Peyer's patch (tissue), 4 donors: ENCODE measurements at regions not wholly inside any gene's neighbourhood (a gene's known extent, or its start where the extent isn't known, plus 50 kb on each side); places are given as distances from the start of the nearest gene placed in this dataset.

Experiments
- DNase-seq, 3 donors: peaks; one replicate each; pipeline ENCODE4 v3.0.0-alpha.2; 2017 to 2019
- H3K27ac ChIP-seq, 4 donors: fragments of 200-600 bp; sonication (generic); one replicate each; pipeline ENCODE4 v1.5.1; 2016 to 2019
- H3K27me3 ChIP-seq, 2 donors: fragments of 200-600 bp; sonication (generic); one replicate each; pipeline ENCODE4 v1.5.1; 2019
- H3K36me3 ChIP-seq, 3 donors: fragments of 200-600 bp; sonication (generic); one replicate each; pipeline ENCODE4 v1.5.1; 2016 to 2019
- H3K4me1 ChIP-seq, 4 donors: fragments of 200-600 bp; sonication (generic); one replicate each; pipeline ENCODE4 v1.5.1; 2016 to 2019
- H3K4me3 ChIP-seq, 4 donors: fragments of 200-600 bp; sonication (generic); 1 replicate in 3 of 4; 2 replicates in 1 of 4; pipeline ENCODE4 v1.5.1; 2016 to 2019; ENCODE audit warnings: mild to moderate bottlenecking in 1 of 4
- H3K9me3 ChIP-seq, 4 donors: fragments of 200-600 bp; sonication (generic); one replicate each; pipeline ENCODE4 v1.5.1; 2016 to 2019; ENCODE audit warnings: mild to moderate bottlenecking in 1 of 4
- CTCF ChIP-seq, 6 experiments: fragments of 450-650 bp in 4 of 6; fragments of 200-600 bp in 2 of 6; sonication (generic) in 1 of 6; IDR thresholded peaks; one replicate each; pipeline ENCODE4 v1.5.1; 2017 to 2019; ENCODE audit warnings: antibody characterized with exemption in 6 of 6, mild to moderate bottlenecking in 3 of 6, moderate library complexity in 1 of 6
- POLR2A ChIP-seq, 2 donors: fragments of 450-650 bp; IDR thresholded peaks; one replicate each; pipeline ENCODE4 v1.5.1; 2017; ENCODE audit warnings: antibody characterized with exemption in 2 of 2, mild to moderate bottlenecking in 2 of 2, moderate library complexity in 2 of 2

GRCh38 chr3:155010416-155010815, 69.7 kb upstream of the MME start:
- H3K36me3 ChIP-seq = no peaks in the 10 kb centered on the region
- H3K27ac ChIP-seq = no peak overlapping the region
- no peak overlapping the region for H3K4me3 ChIP-seq
- H3K27me3 ChIP-seq = no peaks in the 10 kb centered on the region
- TF ChIP-seq POLR2A (IDR thresholded peaks at IDR 0.05) = no peak
- no peak for TF ChIP-seq CTCF (IDR thresholded peaks at IDR 0.05)
- no peak for DNase-seq
- H3K9me3 ChIP-seq = no peaks in the 10 kb centered on the region
- H3K4me1 ChIP-seq = no peaks in the 10 kb centered on the region

DNA sequence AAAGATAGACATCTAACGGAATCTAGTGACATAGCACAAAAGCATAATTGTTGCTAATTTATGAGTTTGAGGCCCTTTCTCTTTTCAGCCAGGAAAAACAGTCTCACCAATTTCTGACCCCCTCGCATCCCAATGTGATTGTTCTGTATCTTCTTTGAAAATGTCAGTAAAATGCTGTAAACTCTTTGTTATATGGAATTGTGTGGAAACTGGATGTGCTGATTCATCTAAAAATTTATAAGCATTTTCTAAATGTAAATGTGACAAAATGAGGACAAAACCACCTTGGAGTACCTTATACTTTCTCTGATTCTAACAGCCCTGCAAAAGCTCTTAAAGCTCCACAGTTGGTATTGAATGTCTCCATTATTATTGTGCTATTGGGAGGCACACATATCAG, 70.9 kb upstream of the MME start:
- no peak for DNase-seq
- Histone ChIP-seq H3K27me3 (no peaks in the 10 kb centered on the region), H3K4me3 (no peak overlapping the region), H3K36me3 (no peaks in the 10 kb centered on the region), H3K27ac (no peak overlapping the region), H3K9me3 (no peaks in the 10 kb centered on the region), H3K4me1 (no peaks in the 10 kb centered on the region)
- TF ChIP-seq POLR2A (IDR thresholded peaks at IDR 0.05) (no peak), CTCF (IDR thresholded peaks at IDR 0.05) (no peak)

DNA sequence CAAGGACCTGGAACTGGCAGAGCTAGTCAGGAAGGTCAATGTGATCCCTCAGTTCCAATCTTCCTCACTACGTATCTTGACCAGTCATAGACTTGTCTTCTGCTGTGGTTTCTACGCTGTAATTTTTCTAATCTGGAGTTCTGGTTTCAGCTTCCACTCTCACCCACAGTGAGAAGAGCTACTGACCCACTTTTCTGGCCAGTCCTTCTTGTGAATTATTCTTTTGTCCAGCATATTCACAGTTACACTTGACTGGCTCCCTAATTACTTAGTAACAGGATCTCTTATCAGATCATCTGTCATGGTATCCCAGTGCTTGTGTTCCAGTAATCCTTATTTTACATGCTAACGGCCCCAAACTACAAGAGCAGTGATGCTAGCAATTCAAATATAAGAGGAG, 72.4 kb upstream of the MME start:
- H3K9me3 ChIP-seq = no peaks in the 10 kb centered on the region
- no peak overlapping the region for H3K4me3 ChIP-seq
- no peaks in the 10 kb centered on the region for H3K36me3 ChIP-seq
- no peaks in the 10 kb centered on the region for H3K4me1 ChIP-seq
- no peak overlapping the region for H3K27ac ChIP-seq
- TF ChIP-seq POLR2A (IDR thresholded peaks at IDR 0.05) (no peak), CTCF (IDR thresholded peaks at IDR 0.05) (no peak)
- no peak for DNase-seq
- no peaks in the 10 kb centered on the region for H3K27me3 ChIP-seq

- H3K27me3 ChIP-seq = no peaks in the 10 kb centered on the region
- TF ChIP-seq POLR2A (IDR thresholded peaks at IDR 0.05) (no peak), CTCF (IDR thresholded peaks at IDR 0.05) (no peak)
- no peak for DNase-seq
- no peaks in the 10 kb centered on the region for H3K36me3 ChIP-seq
- H3K4me1 ChIP-seq = no peaks in the 10 kb centered on the region
- no peaks in the 10 kb centered on the region for H3K9me3 ChIP-seq
- H3K4me3 ChIP-seq = no peak overlapping the region
- H3K27ac ChIP-seq = no peak overlapping the region
These were observed 78.7 kb upstream of the MME start for GRCh38 chr3:155001289-155002010.

DNA sequence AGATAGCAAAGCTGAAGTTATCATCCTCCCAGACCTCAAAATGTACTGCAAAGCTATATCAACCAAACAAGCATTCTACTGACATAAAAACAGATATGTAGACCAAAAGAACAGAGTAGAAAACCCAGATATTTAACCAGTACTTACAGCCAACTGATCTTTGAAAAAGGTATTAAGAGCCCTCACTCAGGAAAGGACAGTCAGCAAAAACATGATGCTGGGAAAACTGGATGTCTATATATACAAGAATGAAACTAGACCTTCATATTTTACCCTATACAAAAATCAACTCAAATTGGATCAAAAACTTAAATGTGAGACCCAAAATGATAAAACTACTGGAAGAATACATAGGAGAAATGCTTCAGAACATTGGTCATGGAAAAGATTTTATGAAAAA, 87.5 kb upstream of the MME start:
- no peak for DNase-seq

More for the DNA sequence above, 87.5 kb upstream of the MME start:
- Histone ChIP-seq H3K4me3 (no peak overlapping the region), H3K4me1 (no peaks in the 10 kb centered on the region), H3K27me3 (no peaks in the 10 kb centered on the region), H3K27ac (no peak overlapping the region), H3K36me3 (no peaks in the 10 kb centered on the region), H3K9me3 (no peaks in the 10 kb centered on the region)
- no peak for TF ChIP-seq CTCF (IDR thresholded peaks at IDR 0.05)
- no peak for TF ChIP-seq POLR2A (IDR thresholded peaks at IDR 0.05)
